ENCODE measurements at regions not wholly inside any gene's neighbourhood (a gene's known extent, or its start where the extent isn't known, plus 50 kb on each side); places are given as distances from the start of the nearest gene placed in this dataset.

DNA sequence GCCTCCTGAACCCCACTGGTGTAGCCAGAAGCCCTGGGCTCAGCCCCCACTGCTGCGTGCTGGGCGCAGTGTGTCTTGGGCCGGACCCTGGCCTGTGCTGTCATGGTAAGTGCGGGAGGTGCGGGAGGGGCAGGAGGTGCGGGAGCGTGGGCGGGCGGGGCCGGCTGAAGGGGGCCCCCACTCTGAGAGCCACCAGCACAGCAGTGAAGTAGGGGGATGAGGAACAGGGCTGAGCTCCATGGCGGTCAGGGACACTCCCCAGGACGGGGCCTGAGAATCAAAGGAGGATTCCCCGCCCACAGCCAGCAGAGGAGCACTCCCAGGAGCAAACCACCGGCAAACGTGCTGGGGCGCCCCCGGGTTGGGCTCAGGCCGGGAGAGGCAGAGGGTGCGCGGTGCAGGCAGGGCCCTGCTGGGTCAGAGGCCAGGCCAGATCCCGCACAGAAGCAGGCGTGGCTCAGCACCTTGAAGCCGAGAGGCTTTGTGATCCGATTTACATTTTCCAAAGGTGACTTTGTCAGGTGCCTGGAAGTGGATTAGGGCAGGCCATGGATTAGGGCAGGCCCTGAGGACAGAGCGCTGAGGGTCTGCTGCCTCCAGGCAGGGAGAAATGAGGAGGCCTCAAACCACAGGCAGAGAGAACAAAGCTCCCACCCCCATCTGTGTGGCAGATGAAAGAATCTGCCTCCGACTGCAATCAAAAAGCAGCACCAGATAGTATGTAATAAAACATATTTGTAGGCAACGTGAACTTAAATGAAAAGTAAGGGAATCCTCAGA is 152.0 kb upstream of the RAB6C start:
- TF ChIP-seq EZH2 (IDR thresholded peaks at IDR 0.05; ENCODE audit: low read length, unreplicated experiment) (no peak), CTCF (conservative IDR thresholded peaks at IDR 0.05; ENCODE audit: low read depth, low read length) (no peak), EZH2phosphoT487 (IDR thresholded peaks at IDR 0.05; ENCODE audit: borderline replicate concordance, low read length) (no peak)
